CD14-positive monocyte (primary cell): ENCODE measurements at regions not wholly inside any gene's neighbourhood (a gene's known extent, or its start where the extent isn't known, plus 50 kb on each side); places are given as distances from the start of the nearest gene placed in this dataset.
"Not testable (repeated sequence)": the region's sequence is repeated elsewhere in the genome, so short reads cannot be mapped to it uniquely, and the experiment has no call there.

Source experiments
- DNase-seq, 3 donors: peaks; one replicate each; pipeline ENCODE4 v3.0.0-alpha.2; 2011 to 2022
- H2AFZ ChIP-seq: 2 replicates; pipeline ENCODE4 v1.6.0; 2012; ENCODE audit warnings: mild to moderate bottlenecking, low read depth, low read length, inconsistent platforms; ENCODE audit not compliant: insufficient read depth, poor library complexity, severe bottlenecking
- H3K27ac ChIP-seq, 2 donors: 1 replicate in 1 of 2; 2 replicates in 1 of 2; pipeline ENCODE4 v1.5.1; 2012 to 2013; ENCODE audit warnings: low read length in 2 of 2, control low read depth in 1 of 2, inconsistent platforms in 1 of 2, low read depth in 1 of 2, mild to moderate bottlenecking in 1 of 2
- H3K27me3 ChIP-seq, 2 donors: one replicate each; pipeline versions ENCODE4 v1.6.0 to v1.6.1; 2011 to 2013; ENCODE audit warnings: low read length in 2 of 2; ENCODE audit not compliant: control insufficient read depth in 2 of 2, insufficient read depth in 2 of 2
- H3K36me3 ChIP-seq, 2 donors: replicated peaks in 1 of 2; 1 replicate in 1 of 2; 2 replicates in 1 of 2; pipeline versions ENCODE4 v1.5.1 to v1.6.1; 2012 to 2013; ENCODE audit warnings: low read length in 2 of 2, control low read depth in 1 of 2, inconsistent platforms in 1 of 2, mild to moderate bottlenecking in 1 of 2; ENCODE audit not compliant: insufficient read depth in 2 of 2, control insufficient read depth in 1 of 2
- H3K4me1 ChIP-seq, 2 donors: 1 replicate in 1 of 2; 2 replicates in 1 of 2; pipeline versions ENCODE4 v1.5.1 to v1.6.1; 2012 to 2013; ENCODE audit warnings: low read length in 2 of 2, control low read depth in 1 of 2, inconsistent platforms in 1 of 2, mild to moderate bottlenecking in 1 of 2, moderate library complexity in 1 of 2; ENCODE audit not compliant: insufficient read depth in 2 of 2, control insufficient read depth in 1 of 2
- H3K4me2 ChIP-seq: replicated peaks from 2 replicates; pipeline ENCODE3; 2012; ENCODE audit warnings: low read length, moderate library complexity, mild to moderate bottlenecking; ENCODE audit not compliant: poor library complexity, severe bottlenecking; ENCODE audit errors: extremely low read depth
- H3K4me3 ChIP-seq, 3 experiments: fragments of 200-600 bp in 1 of 3; sonication (generic) in 1 of 3; replicated peaks in 1 of 3; 1 replicate in 2 of 3; 2 replicates in 1 of 3; pipeline ENCODE4 v1.5.1; 2011 to 2013; ENCODE audit warnings: low read length in 3 of 3, mild to moderate bottlenecking in 3 of 3, control low read depth in 2 of 3, low read depth in 2 of 3, inconsistent platforms in 1 of 3, moderate library complexity in 1 of 3
- H3K79me2 ChIP-seq: 2 replicates; pipeline ENCODE4 v1.6.0; 2012; ENCODE audit warnings: mild to moderate bottlenecking, control low read depth, inconsistent platforms, low read length, moderate library complexity; ENCODE audit not compliant: insufficient read depth
- H3K9ac ChIP-seq: 2 replicates; pipeline ENCODE4 v1.6.0; 2017; ENCODE audit warnings: low read length, mild to moderate bottlenecking; ENCODE audit not compliant: insufficient read depth, poor library complexity, severe bottlenecking
- H3K9me3 ChIP-seq, 2 donors: replicated peaks in 1 of 2; 1 replicate in 1 of 2; 2 replicates in 1 of 2; pipeline versions ENCODE4 v1.5.1 to v1.6.1; 2012 to 2013; ENCODE audit warnings: low read length in 2 of 2, control low read depth in 1 of 2; ENCODE audit not compliant: control insufficient read depth in 1 of 2, insufficient read depth in 1 of 2
- H4K20me1 ChIP-seq: 2 replicates; pipeline ENCODE4 v1.6.0; 2012; ENCODE audit warnings: mild to moderate bottlenecking, low read length, control low read depth, moderate library complexity; ENCODE audit not compliant: insufficient read depth
- H3K27ac Mint-ChIP-seq, 7 donors: one replicate each; pipeline ENCODE4 v1.8.0; 2020; ENCODE audit warnings: mild to moderate bottlenecking in 7 of 7, mixed read lengths in 7 of 7, moderate library complexity in 6 of 7, inconsistent platforms in 2 of 7
- H3K27me3 Mint-ChIP-seq, 3 donors: one replicate each; pipeline ENCODE4 v1.8.0; 2021 to 2022; ENCODE audit warnings: low read depth in 3 of 3, mild to moderate bottlenecking in 3 of 3, mixed read lengths in 3 of 3, moderate library complexity in 3 of 3, inconsistent platforms in 1 of 3
- H3K36me3 Mint-ChIP-seq, 2 donors: one replicate each; pipeline ENCODE4 v1.8.0; 2020; ENCODE audit warnings: mixed read lengths in 2 of 2, inconsistent platforms in 1 of 2, mild to moderate bottlenecking in 1 of 2
- H3K4me1 Mint-ChIP-seq: one replicate; pipeline ENCODE4 v1.8.0; 2020; ENCODE audit warnings: mild to moderate bottlenecking, mixed read lengths
- H3K4me3 Mint-ChIP-seq, 2 donors: one replicate each; pipeline ENCODE4 v1.8.0; 2020; ENCODE audit warnings: mild to moderate bottlenecking in 2 of 2, mixed read lengths in 2 of 2, moderate library complexity in 1 of 2
- H3K9me3 Mint-ChIP-seq, 7 donors: one replicate each; pipeline ENCODE4 v1.8.0; 2020 to 2022; ENCODE audit warnings: mixed read lengths in 7 of 7, mild to moderate bottlenecking in 6 of 7, moderate library complexity in 6 of 7, inconsistent platforms in 2 of 7
- WGBS: methylation state at CpG from one replicate; pipeline ENCODE4 v1.1.5; 2013; ENCODE audit warnings: missing lambda C conversion rate; ENCODE audit not compliant: insufficient coverage; 5-methylcytosine and 5-hydroxymethylcytosine counted together
- intact Hi-C, 2 donors: fragments of 100-400 bp; cut with micrococcal nuclease; formaldehyde crosslinking; loops; one replicate each; pipeline versions ENCODE4 v1.15.0 to v1.15.1; 2023
- TF ChIP-seq, protein P1 (sequence below): fragments of 200-600 bp; IDR thresholded peaks from one replicate; pipeline ENCODE4 v1.8.0; 2022; ENCODE audit warnings: antibody characterized with exemption, mild to moderate bottlenecking

DNA sequence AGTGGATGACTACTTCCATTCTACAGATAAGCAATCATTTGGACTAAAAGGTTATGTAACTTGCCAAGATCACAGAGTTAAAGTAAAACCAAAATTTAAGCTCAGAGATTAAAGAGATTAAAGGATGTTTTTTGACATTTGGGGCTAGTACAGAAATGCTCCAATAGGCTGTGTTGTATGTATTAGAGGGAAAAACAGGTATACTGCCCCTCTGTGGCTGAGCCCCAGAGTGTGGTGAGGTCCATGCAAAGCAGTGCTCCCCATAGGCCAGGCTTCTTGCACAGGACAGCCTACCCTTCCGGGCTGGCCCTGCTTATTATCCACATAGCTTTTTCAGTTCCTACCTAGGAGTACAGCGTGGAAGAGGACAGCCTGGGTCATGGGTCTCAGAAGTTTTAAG, 322.8 kb downstream of the POM121L12 start:
- TF ChIP-seq, protein P1, sequence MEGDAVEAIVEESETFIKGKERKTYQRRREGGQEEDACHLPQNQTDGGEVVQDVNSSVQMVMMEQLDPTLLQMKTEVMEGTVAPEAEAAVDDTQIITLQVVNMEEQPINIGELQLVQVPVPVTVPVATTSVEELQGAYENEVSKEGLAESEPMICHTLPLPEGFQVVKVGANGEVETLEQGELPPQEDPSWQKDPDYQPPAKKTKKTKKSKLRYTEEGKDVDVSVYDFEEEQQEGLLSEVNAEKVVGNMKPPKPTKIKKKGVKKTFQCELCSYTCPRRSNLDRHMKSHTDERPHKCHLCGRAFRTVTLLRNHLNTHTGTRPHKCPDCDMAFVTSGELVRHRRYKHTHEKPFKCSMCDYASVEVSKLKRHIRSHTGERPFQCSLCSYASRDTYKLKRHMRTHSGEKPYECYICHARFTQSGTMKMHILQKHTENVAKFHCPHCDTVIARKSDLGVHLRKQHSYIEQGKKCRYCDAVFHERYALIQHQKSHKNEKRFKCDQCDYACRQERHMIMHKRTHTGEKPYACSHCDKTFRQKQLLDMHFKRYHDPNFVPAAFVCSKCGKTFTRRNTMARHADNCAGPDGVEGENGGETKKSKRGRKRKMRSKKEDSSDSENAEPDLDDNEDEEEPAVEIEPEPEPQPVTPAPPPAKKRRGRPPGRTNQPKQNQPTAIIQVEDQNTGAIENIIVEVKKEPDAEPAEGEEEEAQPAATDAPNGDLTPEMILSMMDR, result no peak
- Histone ChIP-seq H3K9me3 (peaks cover 0 to 8% of the 10 kb centered on the region in 2 donors), H3K9ac (no peak overlapping the region), H3K4me2 (no peak overlapping the region), H3K27ac (no peak overlapping the region), H4K20me1 (no peaks in the 10 kb centered on the region), H3K4me3 (no peak overlapping the region), H3K79me2 (no peaks in the 10 kb centered on the region), H3K4me1 (no peaks in the 10 kb centered on the region), H3K27me3 (no peaks in the 10 kb centered on the region), H2AFZ (no peak overlapping the region), H3K36me3 (no peaks in the 10 kb centered on the region)
- no peaks in the 10 kb centered on the region for H3K4me1 Mint-ChIP-seq
- H3K27ac Mint-ChIP-seq, result no peak overlapping the region
- no peaks in the 10 kb centered on the region for H3K27me3 Mint-ChIP-seq
- H3K9me3 Mint-ChIP-seq, result peaks cover 0 to 16% (median 2%) of the 10 kb centered on the region in 7 donors
- DNase-seq, result no peak
- no peak overlapping the region for H3K4me3 Mint-ChIP-seq
- no peaks in the 10 kb centered on the region for H3K36me3 Mint-ChIP-seq
- 60% methylated on average over 1 of the region's 2 CpGs for WGBS
- intact Hi-C loops, result no loop called here

DNA sequence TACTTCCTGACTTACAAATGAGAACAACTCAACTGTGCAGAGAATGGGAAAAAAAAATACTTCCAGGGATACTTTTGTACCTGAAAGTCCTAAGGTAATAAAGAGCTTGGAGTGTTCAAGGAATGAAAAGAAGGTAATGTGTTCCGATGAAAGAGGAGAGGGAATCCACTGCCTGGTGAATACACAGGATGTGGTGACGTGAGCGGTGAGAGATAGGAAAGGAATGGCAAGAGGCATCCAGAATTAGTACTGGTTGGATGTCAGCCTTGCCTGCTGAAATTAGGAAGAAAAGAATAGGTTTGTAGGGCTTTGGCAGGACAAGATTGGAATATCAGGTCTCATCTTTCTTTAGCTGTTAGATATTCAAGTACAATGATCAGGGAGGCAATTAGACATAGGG, 347.7 kb downstream of the POM121L12 start:
- no peaks in the 10 kb centered on the region for H3K79me2 ChIP-seq
- Mint-ChIP-seq H3K9me3 (peaks cover 8 to 39% (median 18%) of the 10 kb centered on the region in 7 donors), H3K4me3 (no peak overlapping the region), H3K27ac (no peak overlapping the region), H3K4me1 (no peaks in the 10 kb centered on the region), H3K36me3 (no peaks in the 10 kb centered on the region), H3K27me3 (no peaks in the 10 kb centered on the region)
- peaks cover 45 to 46% of the 10 kb centered on the region in 2 donors for H3K9me3 ChIP-seq
- H4K20me1 ChIP-seq, result no peaks in the 10 kb centered on the region
- no peak overlapping the region for H3K4me2 ChIP-seq
- intact Hi-C loops, result no loop called here
- 92% methylated on average over 3 of the region's 3 CpGs for WGBS
- H3K27ac ChIP-seq, result no peak overlapping the region
- TF ChIP-seq, protein P1, result no peak
- H3K4me1 ChIP-seq, result no peaks in the 10 kb centered on the region
- no peaks in the 10 kb centered on the region for H3K27me3 ChIP-seq
- DNase-seq, result no peak
- no peak overlapping the region for H3K4me3 ChIP-seq
- H2AFZ ChIP-seq, result no peak overlapping the region
- no peaks in the 10 kb centered on the region for H3K36me3 ChIP-seq
- no peak overlapping the region for H3K9ac ChIP-seq

DNA sequence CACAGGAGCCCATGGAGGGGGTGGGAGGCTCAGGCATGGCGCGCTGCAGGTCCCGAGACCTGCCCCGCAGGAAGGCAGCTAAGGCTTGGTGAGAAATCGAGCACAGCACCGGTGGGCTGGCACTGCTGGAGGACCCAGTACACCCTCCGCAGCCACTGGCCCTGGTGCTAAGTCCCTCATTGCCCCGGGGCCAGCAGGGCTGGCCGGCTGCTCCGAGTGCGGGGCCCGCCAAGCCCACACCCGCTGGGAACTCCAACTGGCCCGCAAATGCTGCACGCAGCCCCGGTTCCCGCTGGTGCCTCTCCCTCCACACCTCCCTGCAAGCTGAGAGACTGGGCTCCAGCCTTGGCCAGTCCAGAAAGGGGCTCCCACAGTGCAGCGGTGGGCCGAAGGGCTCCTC, 349.8 kb downstream of the POM121L12 start:
- H3K27me3 ChIP-seq, H3K4me2 ChIP-seq, H3K4me1 ChIP-seq, H3K4me1 Mint-ChIP-seq, H3K36me3 ChIP-seq, H3K27ac ChIP-seq, H4K20me1 ChIP-seq, intact Hi-C loops, H3K4me3 ChIP-seq, H3K27ac Mint-ChIP-seq, H3K27me3 Mint-ChIP-seq, H3K4me3 Mint-ChIP-seq, H3K9ac ChIP-seq, DNase-seq, H2AFZ ChIP-seq, H3K36me3 Mint-ChIP-seq, H3K79me2 ChIP-seq: not testable (repeated sequence)
- peaks cover 9 to 35% (median 12%) of the 10 kb centered on the region in 7 donors for H3K9me3 Mint-ChIP-seq
- WGBS, result 92% methylated on average over 15 of the region's 19 CpGs
- H3K9me3 ChIP-seq, result peaks cover 34 to 48% of the 10 kb centered on the region in 2 donors
